ENCODE measurements at regions not wholly inside any gene's neighbourhood (a gene's known extent, or its start where the extent isn't known, plus 50 kb on each side); places are given as distances from the start of the nearest gene placed in this dataset.

GRCh38 chr1:195766709-195767108 is 841.5 kb downstream of the KCNT2 start (continued):
- TF ChIP-seq MAFG (tag; conservative IDR thresholded peaks at IDR 0.05), result peak; percentile 77
- 0 out of 2 replicates have a peak, but pooled peaks have one; percentile 13 for TF ChIP-seq SMARCE1 (IDR thresholded peaks at IDR 0.05)
- TF ChIP-seq TAF7 (tag; IDR thresholded peaks at IDR 0.05), result no peak
- no peak for TF ChIP-seq PCBP2 (IDR thresholded peaks at IDR 0.05; ENCODE audit: low read depth, low read length, poor library complexity, severe bottlenecking)
- TF ChIP-seq PTRF (tag; IDR thresholded peaks at IDR 0.05), result no peak
- TF ChIP-seq RBM39 (optimal IDR thresholded peaks at IDR 0.05; ENCODE audit: low read depth, low read length), result no peak
- TF ChIP-seq ETV6 (IDR thresholded peaks at IDR 0.05; ENCODE audit: borderline replicate concordance in 1 of 2, low read depth in 2 of 2, low read length in 1 of 2), result no peak
- no peak for TF ChIP-seq ETV6 (CRISPR knock-in tag; IDR thresholded peaks at IDR 0.05; ENCODE audit: borderline replicate concordance)
- no peak for TF ChIP-seq CEBPB (tag; IDR thresholded peaks at IDR 0.05)
- no peak for TF ChIP-seq TCF3 (CRISPR knock-in tag; IDR thresholded peaks at IDR 0.05)
- TF ChIP-seq RUNX1 (IDR thresholded peaks at IDR 0.05; ENCODE audit: low read depth), result no peak
- no peak for TF ChIP-seq CHD4 (IDR thresholded peaks at IDR 0.05; ENCODE audit: insufficient read depth, insufficient replicate concordance, low read depth, low read length, poor library complexity, severe bottlenecking)
- TF ChIP-seq FOSL1 (tag; conservative IDR thresholded peaks at IDR 0.05), result peak; percentile 85
- no peak for TF ChIP-seq ZBTB8A (IDR thresholded peaks at IDR 0.05; ENCODE audit: partially characterized antibody)
- peak; percentile 71 for TF ChIP-seq ATF3 (IDR thresholded peaks at IDR 0.05)
- TF ChIP-seq ATF3 (CRISPR knock-in tag; conservative IDR thresholded peaks at IDR 0.05), result no peak
- TF ChIP-seq EHMT2 (IDR thresholded peaks at IDR 0.05), result no peak
- no peak for TF ChIP-seq YBX1 (IDR thresholded peaks at IDR 0.05)
- TF ChIP-seq TAF1 (IDR thresholded peaks at IDR 0.05; ENCODE audit: control insufficient read depth, extremely low read depth, insufficient read depth, low read length, severe bottlenecking), result no peak
- TF ChIP-seq HBP1 (CRISPR knock-in tag; IDR thresholded peaks at IDR 0.05), result no peak
- TF ChIP-seq THRB (CRISPR knock-in tag; conservative IDR thresholded peaks at IDR 0.05), result no peak
- no peak for TF ChIP-seq PTTG1 (tag; IDR thresholded peaks at IDR 0.05; ENCODE audit: low read depth)
- peak; percentile 11; the same call in 1 of the 2 replicates for TF ChIP-seq ARID1B (IDR thresholded peaks at IDR 0.05)
- TF ChIP-seq ZNF175 (CRISPR knock-in tag; IDR thresholded peaks at IDR 0.05; ENCODE audit: low read depth), result no peak
- TF ChIP-seq POLR3A (IDR thresholded peaks at IDR 0.05; ENCODE audit: borderline replicate concordance, extremely low read depth, insufficient read depth, insufficient read length), result no peak
- TF ChIP-seq CREBBP (IDR thresholded peaks at IDR 0.05; ENCODE audit: low read depth, low read length), result no peak
- TF ChIP-seq ZZZ3 (IDR thresholded peaks at IDR 0.05), result no peak
- no peak for TF ChIP-seq ETS2 (tag; IDR thresholded peaks at IDR 0.05; ENCODE audit: borderline replicate concordance, poor library complexity, severe bottlenecking)
- TF ChIP-seq ELF2 (CRISPR knock-in tag; IDR thresholded peaks at IDR 0.05), result no peak

Measured in K562 (cell line).